ENCODE measurements at regions not wholly inside any gene's neighbourhood (a gene's known extent, or its start where the extent isn't known, plus 50 kb on each side); places are given as distances from the start of the nearest gene placed in this dataset.

GRCh38 chr16:86100205-86101136 is 201.5 kb downstream of the IRF8 start:
- DNase-seq: peak in 1 of 2 experiments; percentile 43
- Histone ChIP-seq H3K9me3 (peaks cover 3% of the 10 kb centered on the region; the same call in 1 of the 2 replicates), H3K36me3 (ENCODE audit: control insufficient read depth, insufficient read depth, low read length) (no peaks in the 10 kb centered on the region), H3K4me3 (ENCODE audit: low read depth, low read length) (no peak overlapping the region), H3K4me1 (no peaks in the 10 kb centered on the region), H3K27me3 (replicated peaks; ENCODE audit: control insufficient read depth, insufficient read depth, low read length) (no peaks in the 10 kb centered on the region)
- Mint-ChIP-seq H3K9me3 (ENCODE audit: unreplicated experiment) (no peaks in the 10 kb centered on the region), H3K27ac (ENCODE audit: unreplicated experiment) (no peak overlapping the region), H3K4me1 (ENCODE audit: low read depth, unreplicated experiment) (no peaks in the 10 kb centered on the region), H3K36me3 (ENCODE audit: insufficient read depth, unreplicated experiment) (no peaks in the 10 kb centered on the region), H3K4me3 (ENCODE audit: unreplicated experiment) (no peak overlapping the region), H3K27me3 (ENCODE audit: insufficient read depth, unreplicated experiment) (peaks cover 12% of the 10 kb centered on the region)
- BruUV-seq (replicated peaks): no TSS peak
- POLR2A ChIA-PET: interaction anchor here (0.6 kb wide), 1 partner anchor 217 kb away, joined by 3 read pairs; no protein-coding TSS in a partner anchor
- CTCF ChIA-PET: no interaction called here
- intact Hi-C loops (cut with micrococcal nuclease; ENCODE audit: unreplicated experiment): no loop called here
- no peak for TF ChIP-seq CTCF (IDR thresholded peaks at IDR 0.05; ENCODE audit: insufficient read depth in 1 of 2, low read depth in 1 of 2, low read length in 1 of 2, severe bottlenecking in 1 of 2, unreplicated experiment in 1 of 2)

GRCh38 chr16:86101137-86101896 is 202.4 kb downstream of the IRF8 start:
- H3K36me3 Mint-ChIP-seq (ENCODE audit: insufficient read depth, unreplicated experiment): no peaks in the 10 kb centered on the region
- no peaks in the 10 kb centered on the region for H3K4me1 Mint-ChIP-seq (ENCODE audit: low read depth, unreplicated experiment)
- intact Hi-C loops (cut with micrococcal nuclease; ENCODE audit: unreplicated experiment): no loop called here
- TF ChIP-seq CTCF (IDR thresholded peaks at IDR 0.05; ENCODE audit: insufficient read depth in 1 of 2, low read depth in 1 of 2, low read length in 1 of 2, severe bottlenecking in 1 of 2, unreplicated experiment in 1 of 2): no peak
- H3K4me3 ChIP-seq (ENCODE audit: low read depth, low read length): no peak overlapping the region
- peaks cover 12% of the 10 kb centered on the region for H3K27me3 Mint-ChIP-seq (ENCODE audit: insufficient read depth, unreplicated experiment)
- no peaks in the 10 kb centered on the region for H3K27me3 ChIP-seq (replicated peaks; ENCODE audit: control insufficient read depth, insufficient read depth, low read length)
- no peak overlapping the region for H3K4me3 Mint-ChIP-seq (ENCODE audit: unreplicated experiment)
- DNase-seq: peak in 1 of 2 experiments; percentile 20
- H3K36me3 ChIP-seq (ENCODE audit: control insufficient read depth, insufficient read depth, low read length): no peaks in the 10 kb centered on the region
- H3K9me3 Mint-ChIP-seq (ENCODE audit: unreplicated experiment): no peaks in the 10 kb centered on the region
- no peaks in the 10 kb centered on the region for H3K4me1 ChIP-seq
- H3K9me3 ChIP-seq: peaks cover 3% of the 10 kb centered on the region; the same call in 1 of the 2 replicates
- BruUV-seq (replicated peaks): no TSS peak
- ChIA-PET POLR2A (no interaction called here), CTCF (no interaction called here)
- no peak overlapping the region for H3K27ac Mint-ChIP-seq (ENCODE audit: unreplicated experiment)

- Histone ChIP-seq H3K4me3 (ENCODE audit: low read depth, low read length) (no peak overlapping the region), H3K27me3 (replicated peaks; ENCODE audit: control insufficient read depth, insufficient read depth, low read length) (no peaks in the 10 kb centered on the region), H3K9me3 (peaks cover 3% of the 10 kb centered on the region; the same call in 1 of the 2 replicates), H3K36me3 (ENCODE audit: control insufficient read depth, insufficient read depth, low read length) (no peaks in the 10 kb centered on the region), H3K4me1 (no peaks in the 10 kb centered on the region)
- CTCF ChIA-PET: no interaction called here
- TF ChIP-seq CTCF (IDR thresholded peaks at IDR 0.05; ENCODE audit: insufficient read depth in 1 of 2, low read depth in 1 of 2, low read length in 1 of 2, severe bottlenecking in 1 of 2, unreplicated experiment in 1 of 2): no peak
- intact Hi-C loops (cut with micrococcal nuclease; ENCODE audit: unreplicated experiment): no loop called here
- POLR2A ChIA-PET: no interaction called here
- peak in 1 of 2 experiments; percentile 29 for DNase-seq
- Mint-ChIP-seq H3K27ac (ENCODE audit: unreplicated experiment) (no peak overlapping the region), H3K4me3 (ENCODE audit: unreplicated experiment) (no peak overlapping the region), H3K4me1 (ENCODE audit: low read depth, unreplicated experiment) (no peaks in the 10 kb centered on the region), H3K27me3 (ENCODE audit: insufficient read depth, unreplicated experiment) (peaks cover 12% of the 10 kb centered on the region), H3K9me3 (ENCODE audit: unreplicated experiment) (no peaks in the 10 kb centered on the region), H3K36me3 (ENCODE audit: insufficient read depth, unreplicated experiment) (no peaks in the 10 kb centered on the region)
- no TSS peak for BruUV-seq (replicated peaks)
Observed at GRCh38 chr16:86101897-86102157, 202.9 kb downstream of the IRF8 start.
